Neural cell (in vitro differentiated cells): ENCODE measurements at regions not wholly inside any gene's neighbourhood (a gene's known extent, or its start where the extent isn't known, plus 50 kb on each side); places are given as distances from the start of the nearest gene placed in this dataset.

Source experiments
- H2AFZ ChIP-seq: fragments of 200-600, 300-800 bp; sonication (generic), shearing (Covaris generic); 2 replicates; pipeline ENCODE4 v1.6.0; 2014; ENCODE audit warnings: low read depth, mild to moderate bottlenecking, antibody characterized with exemption, low read length, moderate library complexity
- H3F3A ChIP-seq: fragments of 200-600 bp; shearing (Covaris generic); 2 replicates; pipeline ENCODE4 v1.6.1; 2016; ENCODE audit warnings: mild to moderate bottlenecking, moderate library complexity, mixed read lengths, antibody characterized with exemption, low read length; ENCODE audit not compliant: insufficient read depth, poor library complexity, severe bottlenecking
- H3K27ac ChIP-seq: fragments of 200-600, 300-800 bp; sonication (generic), shearing (Covaris generic); 2 replicates; pipeline ENCODE4 v1.5.1; 2014; ENCODE audit warnings: mild to moderate bottlenecking, low read length, moderate library complexity
- H3K27me3 ChIP-seq: fragments of 300-800, 200-600 bp; sonication (generic), shearing (Covaris generic); 2 replicates; pipeline ENCODE4 v1.6.0; 2014; ENCODE audit warnings: mild to moderate bottlenecking, low read depth, low read length, moderate library complexity; ENCODE audit not compliant: insufficient read depth
- H3K36me3 ChIP-seq: fragments of 300-800, 200-600 bp; sonication (generic), shearing (Covaris generic); 2 replicates; pipeline ENCODE4 v1.5.1; 2014; ENCODE audit warnings: mild to moderate bottlenecking, antibody characterized with exemption, low read length, moderate library complexity; ENCODE audit not compliant: insufficient read depth
- H3K4me2 ChIP-seq: fragments of 300-800, 200-600 bp; sonication (generic), shearing (Covaris generic); 2 replicates; pipeline ENCODE4 v1.6.0; 2014; ENCODE audit warnings: mild to moderate bottlenecking, low read length
- H3K4me3 ChIP-seq: fragments of 300-800, 200-600 bp; sonication (generic), shearing (Covaris generic); 2 replicates; pipeline ENCODE4 v1.5.1; 2014; ENCODE audit warnings: mild to moderate bottlenecking, low read length, moderate library complexity
- H3K79me2 ChIP-seq: fragments of 200-600 bp; shearing (Covaris generic); replicated peaks from 2 replicates; pipeline ENCODE4 v1.6.0; 2014; ENCODE audit warnings: mild to moderate bottlenecking, low read length, moderate library complexity; ENCODE audit not compliant: insufficient read depth
- H3K9ac ChIP-seq: fragments of 300-800, 200-600 bp; sonication (generic), shearing (Covaris generic); 2 replicates; pipeline ENCODE4 v1.6.1; 2016; ENCODE audit warnings: mild to moderate bottlenecking, low read length, mixed read lengths
- H3K9me2 ChIP-seq: fragments of 200-600 bp; shearing (Covaris generic); 2 replicates; pipeline ENCODE4 v1.6.1; 2016; ENCODE audit warnings: mild to moderate bottlenecking, low read length, mixed read lengths; ENCODE audit not compliant: insufficient read depth
- H3K9me3 ChIP-seq: fragments of 200-600, 300-800 bp; sonication (generic), shearing (Covaris generic); 2 replicates; pipeline ENCODE4 v1.6.1; 2016; ENCODE audit warnings: mild to moderate bottlenecking, mixed run types, low read length, moderate library complexity, mixed read lengths
- H4K20me1 ChIP-seq: fragments of 200-600 bp; shearing (Covaris generic); 2 replicates; pipeline ENCODE4 v1.6.1; 2016; ENCODE audit warnings: mild to moderate bottlenecking, mixed run types; ENCODE audit not compliant: insufficient read depth
- CTCF ChIP-seq: fragments of 450-650 bp; IDR thresholded peaks from 2 replicates; pipeline ENCODE4 v1.5.1; 2014; ENCODE audit warnings: antibody characterized with exemption, mild to moderate bottlenecking, moderate library complexity; ENCODE audit not compliant: poor library complexity, severe bottlenecking
- EP300 ChIP-seq: fragments of 450-650 bp; conservative IDR thresholded peaks from 2 replicates; pipeline ENCODE4 v1.6.1; 2014; ENCODE audit warnings: antibody characterized with exemption, mild to moderate bottlenecking, moderate library complexity; ENCODE audit not compliant: poor library complexity, severe bottlenecking
- EZH2 ChIP-seq: fragments of 200-600, 300-800 bp; shearing (Covaris generic), sonication (generic); IDR thresholded peaks from 2 replicates; pipeline ENCODE4 v1.6.1; 2014; ENCODE audit warnings: antibody characterized with exemption, low read length, borderline replicate concordance, mild to moderate bottlenecking; ENCODE audit not compliant: insufficient read depth, poor library complexity, severe bottlenecking
- MXI1 ChIP-seq: fragments of 450-650 bp; conservative IDR thresholded peaks from 2 replicates; pipeline ENCODE4 v1.6.1; 2014; ENCODE audit warnings: antibody characterized with exemption, mild to moderate bottlenecking; ENCODE audit not compliant: poor library complexity, severe bottlenecking
- RAD21 ChIP-seq: fragments of 450-650 bp; conservative IDR thresholded peaks from 2 replicates; pipeline ENCODE4 v1.6.1; 2014; ENCODE audit warnings: antibody characterized with exemption, mild to moderate bottlenecking, moderate library complexity
- REST ChIP-seq: IDR thresholded peaks from 2 replicates; pipeline ENCODE4 v1.6.1; 2012; ENCODE audit warnings: borderline replicate concordance

DNA sequence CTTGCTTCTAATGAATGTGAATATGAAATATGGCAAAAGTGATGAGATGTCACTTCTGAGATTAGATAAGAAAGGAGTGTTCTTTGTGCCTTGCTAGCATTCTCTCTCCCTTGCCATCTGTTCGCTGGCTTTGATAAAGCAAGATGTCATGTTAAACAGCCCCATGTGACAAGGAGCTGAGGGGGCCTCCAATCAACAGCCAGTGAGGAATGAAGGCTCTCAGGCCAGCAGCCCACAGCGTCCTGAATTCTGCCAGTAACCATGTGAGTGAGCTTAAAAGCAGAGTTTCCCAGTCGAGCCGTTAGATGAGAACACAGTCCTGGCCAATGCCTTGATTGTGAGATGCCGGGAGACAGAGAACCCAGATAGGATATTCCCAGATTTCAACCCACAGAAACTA, 198.8 kb downstream of the IRS1 start:
- Histone ChIP-seq H3K27ac (no peak overlapping the region), H2AFZ (no peak overlapping the region), H3K9me3 (no peaks in the 10 kb centered on the region)

DNA sequence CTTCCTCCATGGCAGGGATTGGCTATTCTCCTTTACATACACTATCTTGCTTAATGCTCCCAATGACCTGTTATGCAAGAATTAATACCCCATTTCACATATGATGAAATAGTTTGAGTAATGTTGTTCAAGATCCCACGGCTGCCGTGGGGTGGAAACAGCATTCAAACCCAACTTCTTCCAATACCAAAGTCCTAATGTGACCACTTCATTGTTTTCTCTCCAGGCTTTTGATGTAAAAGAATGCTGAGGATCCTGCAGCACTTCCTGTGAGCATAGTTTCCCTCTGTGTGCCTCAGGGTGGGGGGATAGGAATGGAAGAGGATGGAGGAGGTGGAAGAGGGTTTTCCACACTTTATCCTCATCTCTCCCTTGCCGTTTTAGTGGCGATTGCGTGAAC, 199.4 kb downstream of the IRS1 start:
- H3K9me2 ChIP-seq, result no peaks in the 10 kb centered on the region
- H3K27ac ChIP-seq, result no peak overlapping the region
- no peaks in the 10 kb centered on the region for H3K9me3 ChIP-seq
- H3K4me3 ChIP-seq, result no peak overlapping the region
- no peaks in the 10 kb centered on the region for H3K27me3 ChIP-seq
- H3K36me3 ChIP-seq, result no peaks in the 10 kb centered on the region
- no peaks in the 10 kb centered on the region for H3F3A ChIP-seq
- H3K4me2 ChIP-seq, result no peak overlapping the region
- no peaks in the 10 kb centered on the region for H4K20me1 ChIP-seq
- no peaks in the 10 kb centered on the region for H3K79me2 ChIP-seq
- no peak overlapping the region for H3K9ac ChIP-seq
- H2AFZ ChIP-seq, result no peak overlapping the region
- TF ChIP-seq REST (no peak), EP300 (no peak)

More for the DNA sequence above, 198.8 kb downstream of the IRS1 start:
- no peak overlapping the region for H3K9ac ChIP-seq
- no peaks in the 10 kb centered on the region for H3K27me3 ChIP-seq
- H4K20me1 ChIP-seq, result no peaks in the 10 kb centered on the region
- H3K9me2 ChIP-seq, result no peaks in the 10 kb centered on the region
- no peak for TF ChIP-seq CTCF
- no peak for TF ChIP-seq RAD21
- TF ChIP-seq EZH2, result no peak
- TF ChIP-seq MXI1, result no peak
- TF ChIP-seq REST, result no peak
- H3K4me3 ChIP-seq, result no peak overlapping the region
- no peaks in the 10 kb centered on the region for H3F3A ChIP-seq
- H3K36me3 ChIP-seq, result no peaks in the 10 kb centered on the region
- H3K4me2 ChIP-seq, result no peak overlapping the region
- H3K79me2 ChIP-seq, result no peaks in the 10 kb centered on the region
